HepG2 (cell line): ENCODE measurements at regions not wholly inside any gene's neighbourhood (a gene's known extent, or its start where the extent isn't known, plus 50 kb on each side); places are given as distances from the start of the nearest gene placed in this dataset.
A peak's percentile ranks its signal among the peaks of the same experiment; 100 is the strongest.

Experiments used
- ATAC-seq: fragments of 200-7000 bp; cut with Tn5 transposase; 3 replicates; pipeline ENCODE4 v1.9.1; 2020; ENCODE audit warnings: mild to moderate bottlenecking, moderate library complexity
- BruUV-seq: library from RNA; stranded (reverse); fragments of 400-500 nt; replicated peaks from 2 replicates; lab custom pipeline; 2021; lab: Mats Ljungman, UMichigan
- CTCF ChIA-PET: fragments of 300-600 bp; formaldehyde crosslinking; extraction: SDS; loops from one replicate; lab custom pipeline; 2021; ENCODE audit warnings: low total read pairs, inconsistent platforms, low intra/inter-chr PET ratio; lab: Yijun Ruan, JAX
- POLR2A ChIA-PET: fragments of 350-600 bp; sonication (Branson Sonifier 250); formaldehyde crosslinking; loops from one replicate; lab custom pipeline; 2020; ENCODE audit warnings: antibody characterized with exemption, inconsistent platforms; lab: Yijun Ruan, JAX
- DNase-seq: peaks from one replicate; pipeline ENCODE4 v3.0.0-alpha.2; 2015; ENCODE audit warnings: low spot score
- FAIRE-seq: peaks from 3 replicates; lab custom pipeline; 2011; peaks lifted over from hg19 to GRCh38; lab: Jason Lieb, UNC
- H2AFZ ChIP-seq: one replicate; pipeline ENCODE4 v1.6.1; 2011; ENCODE audit warnings: low read length, inconsistent platforms
- H3K27ac ChIP-seq: fragments of 300-600 bp; 3 replicates; pipeline ENCODE4 v1.8.0; 2011; ENCODE audit warnings: mixed run types, mild to moderate bottlenecking, mixed read lengths, low read length, inconsistent platforms; ENCODE audit not compliant: insufficient read depth; ENCODE audit errors: extremely low read length
- H3K27me3 ChIP-seq, 2 experiments: fragments of 200-600 bp in 1 of 2; 2 replicates in 1 of 2; 3 replicates in 1 of 2; pipeline versions ENCODE4 v1.6.0 to v1.8.0; 2011; ENCODE audit warnings: low read length in 2 of 2, mild to moderate bottlenecking in 2 of 2, moderate library complexity in 2 of 2, inconsistent platforms in 1 of 2; ENCODE audit not compliant: insufficient read depth in 2 of 2, control insufficient read depth in 1 of 2
- H3K36me3 ChIP-seq, 2 experiments: fragments of 200-600 bp in 1 of 2; replicated peaks in 1 of 2; 2 replicates in 1 of 2; 3 replicates in 1 of 2; pipeline versions ENCODE4 v1.5.1 to v1.8.0; 2011; ENCODE audit warnings: low read length in 2 of 2, inconsistent platforms in 1 of 2; ENCODE audit not compliant: insufficient read depth in 2 of 2, control insufficient read depth in 1 of 2
- H3K4me1 ChIP-seq: 2 replicates; pipeline ENCODE4 v1.5.1; 2012; ENCODE audit warnings: low read length, inconsistent platforms; ENCODE audit not compliant: insufficient read depth
- H3K4me2 ChIP-seq: 2 replicates; pipeline ENCODE4 v1.6.0; 2011; ENCODE audit warnings: low read depth, low read length, inconsistent platforms
- H3K4me3 ChIP-seq, 3 experiments: fragments of 200-600 bp in 1 of 3; sonication (generic), shearing (Covaris generic) in 1 of 3; replicated peaks in 1 of 3; 2 replicates each; pipeline ENCODE4 v1.5.1; 2011 to 2016; ENCODE audit warnings: low read length in 3 of 3, inconsistent platforms in 2 of 3, low read depth in 2 of 3, mild to moderate bottlenecking in 2 of 3, control low read depth in 1 of 3, mixed read lengths in 1 of 3; ENCODE audit not compliant: insufficient read depth in 1 of 3
- H3K79me2 ChIP-seq: one replicate; pipeline ENCODE4 v1.6.1; 2011; ENCODE audit warnings: low read length, inconsistent platforms; ENCODE audit not compliant: insufficient read depth
- H3K9ac ChIP-seq: 2 replicates; pipeline ENCODE4 v1.6.0; 2011; ENCODE audit warnings: mild to moderate bottlenecking, low read depth, low read length, inconsistent platforms; ENCODE audit not compliant: insufficient read depth
- H3K9me3 ChIP-seq: 2 replicates; pipeline ENCODE4 v1.5.1; 2012; ENCODE audit warnings: mild to moderate bottlenecking, low read length
- H4K20me1 ChIP-seq: 2 replicates; pipeline ENCODE4 v1.6.0; 2011; ENCODE audit warnings: inconsistent platforms, mild to moderate bottlenecking, low read length, moderate library complexity; ENCODE audit not compliant: insufficient read depth
- GATA4 ChIP-seq: sonication (generic); IDR thresholded peaks from 2 replicates; pipeline ENCODE4 v1.6.1; 2016; ENCODE audit warnings: antibody characterized with exemption, low read depth, borderline replicate concordance
- MNT ChIP-seq: fragments of 450-650 bp; IDR thresholded peaks from 2 replicates; pipeline ENCODE4 v1.6.1; 2016
- SMAD9 ChIP-seq: sonication (generic); formaldehyde crosslinking; IDR thresholded peaks from 2 replicates; pipeline ENCODE4 v1.5.1; 2020; ENCODE audit warnings: mild to moderate bottlenecking, missing genetic modification reagents
- WGBS: methylation state at CpG from one replicate; pipeline ENCODE4 v1.1.6; 2017; ENCODE audit warnings: low lambda C conversion rate; 5-methylcytosine and 5-hydroxymethylcytosine counted together
- in situ Hi-C: cut with HindIII; loops from 2 replicates; pipeline ENCODE4 v1.10.0; 2017; ENCODE audit warnings: low pct_unique_long_range_greater_than_20kb; ENCODE audit not compliant: extremely low pct_ligation_motif_present
- intact Hi-C: fragments of 100-400 bp; cut with micrococcal nuclease; formaldehyde crosslinking; loops from one replicate; pipeline ENCODE4 v1.10.0; 2022; ENCODE audit not compliant: unreplicated experiment

- H3K9me3 ChIP-seq = peaks cover 12% of the 10 kb centered on the region; the same call in 1 of the 2 replicates
- in situ Hi-C loops = no loop called here
- 7% methylated on average over 5 of the region's 5 CpGs for WGBS
- H3K9ac ChIP-seq = no peak overlapping the region
- no peaks in the 10 kb centered on the region for H3K4me1 ChIP-seq
- intact Hi-C loops = no loop called here
- no peak overlapping the region for H2AFZ ChIP-seq
- H3K27me3 ChIP-seq = no peaks in the 10 kb centered on the region
- H4K20me1 ChIP-seq = no peaks in the 10 kb centered on the region
- ChIA-PET CTCF (no interaction called here), POLR2A (no interaction called here)
- BruUV-seq = no TSS peak
- no peaks in the 10 kb centered on the region for H3K36me3 ChIP-seq
- TF ChIP-seq MNT (peak; percentile 90), SMAD9 (CRISPR knock-in tag) (no peak)
- no peak overlapping the region for H3K27ac ChIP-seq
- H3K4me2 ChIP-seq = no peak overlapping the region
- DNase-seq (no peak), ATAC-seq (no peak), FAIRE-seq (no peak)
- H3K79me2 ChIP-seq = no peaks in the 10 kb centered on the region
- no peak overlapping the region for H3K4me3 ChIP-seq
These were observed 320.0 kb downstream of the CHRM3 start for GRCh38 chr1:239706245-239706892.

- POLR2A ChIA-PET = no interaction called here
- TF ChIP-seq GATA4 = no peak
- TF ChIP-seq, all 625 proteins: peak for 0
- H4K20me1 ChIP-seq = no peaks in the 10 kb centered on the region
- H3K79me2 ChIP-seq = no peaks in the 10 kb centered on the region
- no peak overlapping the region for H3K4me2 ChIP-seq
- no peak for DNase-seq
- no peaks in the 10 kb centered on the region for H3K36me3 ChIP-seq
- in situ Hi-C loops (no loop called here), intact Hi-C loops (no loop called here)
- H2AFZ ChIP-seq = no peak overlapping the region
- no TSS peak for BruUV-seq
- H3K9me3 ChIP-seq = peaks cover 11% of the 10 kb centered on the region; the same call in 1 of the 2 replicates
- no peak for FAIRE-seq
- H3K4me1 ChIP-seq = no peaks in the 10 kb centered on the region
- H3K9ac ChIP-seq = no peak overlapping the region
- H3K27me3 ChIP-seq = no peaks in the 10 kb centered on the region
- H3K27ac ChIP-seq = no peak overlapping the region
- no peak overlapping the region for H3K4me3 ChIP-seq
- CTCF ChIA-PET = no interaction called here
- no peak for ATAC-seq
These were observed 321.2 kb downstream of the CHRM3 start for GRCh38 chr1:239707615-239708014.
